PC-9 (cell line): ENCODE measurements at regions not wholly inside any gene's neighbourhood (a gene's known extent, or its start where the extent isn't known, plus 50 kb on each side); places are given as distances from the start of the nearest gene placed in this dataset.

ENCODE experiments used
- CTCF ChIP-seq: fragments of 200-600 bp; sonication (generic); conservative IDR thresholded peaks from 2 replicates; pipeline ENCODE4 v1.6.1; 2017; ENCODE audit warnings: mixed run types, antibody characterized with exemption, mild to moderate bottlenecking, moderate library complexity
- EZH2 ChIP-seq: fragments of 200-600 bp; sonication (generic); IDR thresholded peaks from 2 replicates; pipeline ENCODE4 v1.8.0; 2017; ENCODE audit warnings: antibody characterized with exemption, low read depth

DNA sequence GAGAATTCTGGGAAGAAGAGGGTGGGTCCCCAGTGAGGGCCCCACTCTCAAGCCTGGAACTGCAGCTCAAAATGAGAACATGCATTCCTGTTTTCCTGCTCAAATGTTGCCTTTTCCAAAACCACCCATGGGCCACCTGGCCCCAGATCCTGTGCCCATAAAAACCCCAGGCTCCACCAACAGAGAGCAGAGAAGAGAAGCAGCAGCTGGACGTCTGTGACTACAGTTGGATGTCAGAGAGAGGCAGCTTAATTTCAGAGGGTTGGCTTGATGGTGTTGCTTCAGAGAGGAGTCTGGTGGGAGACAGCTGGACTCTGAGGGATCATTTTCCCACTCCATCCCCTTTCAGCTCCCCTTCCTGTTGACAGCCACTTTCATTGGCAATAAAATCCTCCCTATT lies 256.4 kb downstream of the FZD1 start:
- no peak for TF ChIP-seq CTCF
- TF ChIP-seq EZH2 = no peak
